ENCODE measurements at regions not wholly inside any gene's neighbourhood (a gene's known extent, or its start where the extent isn't known, plus 50 kb on each side); places are given as distances from the start of the nearest gene placed in this dataset.
"Not testable (repeated sequence)": the region's sequence is repeated elsewhere in the genome, so short reads cannot be mapped to it uniquely, and the experiment has no call there.

GRCh38 chr21:36261459-36261858, 58.5 kb upstream of the MORC3 start:
- Histone ChIP-seq H3K9me3 (no peaks in the 10 kb centered on the region), H3K36me3 (peaks cover 5% of the 10 kb centered on the region), H3K27ac (no peak overlapping the region), H3K4me3 (no peak overlapping the region), H3K4me1 (no peaks in the 10 kb centered on the region), H3K9ac (ENCODE audit: low read depth in 2 of 2, low read length in 2 of 2) (no peak overlapping the region), H3K27me3 (no peaks in the 10 kb centered on the region)
- TF ChIP-seq CTCF (IDR thresholded peaks at IDR 0.05) = no peak
- DNase-seq = no peak
- intact Hi-C loops (cut with DNase I) = no loop called here

- H3K27me3 ChIP-seq = no peaks in the 10 kb centered on the region
- intact Hi-C loops (cut with DNase I) = no loop called here
- no peak overlapping the region for H3K4me3 ChIP-seq
- no peaks in the 10 kb centered on the region for H3K4me1 ChIP-seq
- no peak for DNase-seq
- H3K9me3 ChIP-seq = no peaks in the 10 kb centered on the region
- no peak overlapping the region for H3K27ac ChIP-seq
- no peak overlapping the region for H3K9ac ChIP-seq (ENCODE audit: low read depth in 2 of 2, low read length in 2 of 2)
- no peak for TF ChIP-seq CTCF (IDR thresholded peaks at IDR 0.05)
- no peaks in the 10 kb centered on the region for H3K36me3 ChIP-seq
These were observed 56.2 kb upstream of the MORC3 start for GRCh38 chr21:36263797-36264196.

- Histone ChIP-seq H3K4me1 (no peaks in the 10 kb centered on the region), H3K4me3 (no peak overlapping the region), H3K9ac (ENCODE audit: low read depth in 2 of 2, low read length in 2 of 2) (no peak overlapping the region), H3K27me3 (no peaks in the 10 kb centered on the region), H3K9me3 (no peaks in the 10 kb centered on the region), H3K36me3 (no peaks in the 10 kb centered on the region), H3K27ac (no peak overlapping the region)
- intact Hi-C loops (cut with DNase I) = no loop called here
- DNase-seq = no peak
- no peak for TF ChIP-seq CTCF (IDR thresholded peaks at IDR 0.05)
These were observed 54.6 kb upstream of the MORC3 start for GRCh38 chr21:36265431-36265830.

- intact Hi-C loops (cut with DNase I); H3K27me3 ChIP-seq; H3K36me3 ChIP-seq; H3K9ac ChIP-seq (ENCODE audit: low read depth in 2 of 2, low read length in 2 of 2); H3K4me1 ChIP-seq; H3K9me3 ChIP-seq; H3K27ac ChIP-seq; H3K4me3 ChIP-seq: not testable (repeated sequence)
- DNase-seq = peak; percentile 49
These were observed 52.2 kb upstream of the MORC3 start for GRCh38 chr21:36267828-36268227.

- H3K36me3 ChIP-seq; H3K4me3 ChIP-seq; DNase-seq; H3K9ac ChIP-seq (ENCODE audit: low read depth in 2 of 2, low read length in 2 of 2); H3K4me1 ChIP-seq; H3K27me3 ChIP-seq; H3K9me3 ChIP-seq; H3K27ac ChIP-seq; intact Hi-C loops (cut with DNase I): not testable (repeated sequence)
These were observed 51.7 kb upstream of the MORC3 start for GRCh38 chr21:36268264-36268663.

Data from colonic mucosa (tissue), 4 donors.